IPS DF 6.9 (cell line): ENCODE measurements at regions not wholly inside any gene's neighbourhood (a gene's known extent, or its start where the extent isn't known, plus 50 kb on each side); places are given as distances from the start of the nearest gene placed in this dataset.

Source experiments
- DNase-seq: peaks from one replicate; pipeline ENCODE4 v3.0.0-alpha.2; 2013; ENCODE audit warnings: low read depth, low spot score
- H3K27ac ChIP-seq: one replicate; pipeline ENCODE4 v1.5.1; 2013; ENCODE audit warnings: low read length, control low read depth
- H3K27me3 ChIP-seq: 2 replicates; pipeline ENCODE4 v1.6.1; 2013; ENCODE audit warnings: mild to moderate bottlenecking, low read length; ENCODE audit not compliant: control insufficient read depth, insufficient read depth
- H3K36me3 ChIP-seq: 2 replicates; pipeline ENCODE4 v1.6.1; 2013; ENCODE audit warnings: low read length; ENCODE audit not compliant: control insufficient read depth, insufficient read depth
- H3K4me1 ChIP-seq: 2 replicates; pipeline ENCODE4 v1.6.1; 2013; ENCODE audit warnings: low read length; ENCODE audit not compliant: control insufficient read depth, insufficient read depth
- H3K4me3 ChIP-seq: 2 replicates; pipeline ENCODE4 v1.5.1; 2013; ENCODE audit warnings: mild to moderate bottlenecking, low read length
- H3K9me3 ChIP-seq: 2 replicates; pipeline ENCODE4 v1.6.1; 2013; ENCODE audit warnings: low read length, inconsistent platforms; ENCODE audit not compliant: control insufficient read depth, insufficient read depth
- WGBS: extraction: QIAGEN DNeasy Blood & Tissue Kit; methylation state at CpG from one replicate; pipeline ENCODE4 v1.1.7; 2013; ENCODE audit warnings: mixed read lengths, missing lambda C conversion rate; ENCODE audit not compliant: insufficient read length, insufficient coverage; 5-methylcytosine and 5-hydroxymethylcytosine counted together

DNA sequence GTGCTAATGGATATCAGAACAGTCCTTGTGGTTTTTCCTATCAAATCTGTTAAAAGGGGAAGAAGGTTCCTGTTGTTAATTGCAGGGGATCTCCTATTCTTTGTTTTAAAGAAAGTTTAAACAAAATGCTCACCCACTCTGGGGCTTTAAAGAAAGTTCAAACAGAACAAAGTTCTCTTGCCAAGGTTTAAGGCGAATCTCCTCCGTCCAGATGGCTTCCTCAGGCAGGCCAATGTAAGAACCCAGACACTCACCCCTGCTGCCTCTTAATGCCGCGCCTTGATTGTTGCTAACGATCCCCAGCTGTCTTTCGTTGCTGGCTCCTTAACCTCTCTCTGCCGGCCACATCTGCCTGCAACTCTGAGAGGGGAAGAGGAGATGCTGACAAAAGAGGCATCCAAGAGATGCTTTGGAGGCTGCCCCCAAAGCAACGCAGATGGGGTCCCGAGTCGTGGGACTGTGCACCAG lies 235.0 kb upstream of the PRDM1 start:
- Histone ChIP-seq H3K27me3 (no peaks in the 10 kb centered on the region), H3K9me3 (no peaks in the 10 kb centered on the region), H3K4me3 (no peak overlapping the region), H3K36me3 (no peaks in the 10 kb centered on the region), H3K4me1 (no peaks in the 10 kb centered on the region), H3K27ac (no peak overlapping the region)
- no CpG with 5 or more reads among the region's 10 CpGs for WGBS
- no peak for DNase-seq

DNA sequence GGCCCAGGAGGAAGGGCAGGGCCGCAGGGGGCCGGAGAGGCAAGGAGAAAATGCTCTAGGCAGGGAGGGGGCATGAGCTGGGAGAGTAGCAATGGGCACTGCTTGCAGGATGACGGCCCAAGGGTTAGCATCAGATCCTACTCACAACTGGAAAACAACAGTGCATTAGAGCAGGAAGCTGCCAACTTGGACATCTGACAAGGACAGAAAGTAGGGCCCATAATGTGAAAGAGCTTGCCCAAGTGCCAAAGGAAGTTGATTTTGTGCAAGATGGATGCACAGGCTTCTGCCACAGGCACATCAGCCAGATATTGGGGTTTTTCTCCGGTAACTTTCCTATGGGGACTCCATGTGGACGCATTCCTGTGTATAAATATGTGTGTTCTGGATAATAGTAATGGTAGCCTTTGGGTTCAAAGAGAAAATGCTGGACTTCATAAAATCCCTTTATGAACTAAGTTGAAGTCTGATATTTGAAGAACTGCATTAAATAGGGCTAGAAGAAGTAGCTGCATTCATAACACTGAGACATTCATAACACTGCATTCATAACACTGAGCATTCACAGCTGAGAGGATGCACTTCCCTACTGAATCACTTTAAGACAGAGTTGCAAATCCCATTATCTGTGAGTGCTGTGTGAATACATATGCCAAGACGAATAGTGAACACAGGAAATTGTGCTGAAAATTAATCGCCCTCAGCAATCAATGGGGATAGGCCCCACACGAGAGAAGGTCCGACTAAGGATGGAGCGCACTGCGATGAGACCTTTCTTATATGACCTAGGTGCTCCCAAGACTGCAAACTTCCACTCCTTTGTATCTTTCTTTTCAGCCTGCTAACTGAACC lies 235.6 kb upstream of the PRDM1 start:
- Histone ChIP-seq H3K4me3 (no peak overlapping the region), H3K4me1 (no peaks in the 10 kb centered on the region), H3K9me3 (no peaks in the 10 kb centered on the region), H3K27ac (no peak overlapping the region), H3K27me3 (no peaks in the 10 kb centered on the region), H3K36me3 (no peaks in the 10 kb centered on the region)
- no CpG with 5 or more reads among the region's 11 CpGs for WGBS
- DNase-seq, result no peak

DNA sequence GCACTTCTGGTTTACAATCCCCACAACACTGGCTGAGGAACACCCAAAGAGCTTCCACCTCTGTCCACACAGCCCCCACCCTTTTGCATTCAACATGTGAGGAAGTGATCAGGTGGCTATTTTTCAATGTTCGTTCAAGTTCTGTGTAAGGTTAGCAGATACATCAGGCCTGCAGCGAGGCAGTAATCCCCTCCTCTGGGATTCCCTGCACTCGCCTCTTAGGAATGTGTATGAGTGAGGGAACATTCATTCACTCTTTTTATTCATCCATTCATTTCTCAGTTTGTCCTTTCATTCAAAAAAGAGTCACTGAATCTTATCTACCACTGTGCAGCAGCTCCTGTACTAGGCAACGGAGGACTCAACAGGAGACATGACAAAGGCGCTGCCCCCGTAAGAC lies 236.4 kb upstream of the PRDM1 start:
- H3K27me3 ChIP-seq, result no peaks in the 10 kb centered on the region
- no peaks in the 10 kb centered on the region for H3K9me3 ChIP-seq
- no CpG with 5 or more reads among the region's 6 CpGs for WGBS
- no peak overlapping the region for H3K4me3 ChIP-seq
- no peak for DNase-seq
- no peaks in the 10 kb centered on the region for H3K4me1 ChIP-seq
- no peaks in the 10 kb centered on the region for H3K36me3 ChIP-seq
- H3K27ac ChIP-seq, result no peak overlapping the region

DNA sequence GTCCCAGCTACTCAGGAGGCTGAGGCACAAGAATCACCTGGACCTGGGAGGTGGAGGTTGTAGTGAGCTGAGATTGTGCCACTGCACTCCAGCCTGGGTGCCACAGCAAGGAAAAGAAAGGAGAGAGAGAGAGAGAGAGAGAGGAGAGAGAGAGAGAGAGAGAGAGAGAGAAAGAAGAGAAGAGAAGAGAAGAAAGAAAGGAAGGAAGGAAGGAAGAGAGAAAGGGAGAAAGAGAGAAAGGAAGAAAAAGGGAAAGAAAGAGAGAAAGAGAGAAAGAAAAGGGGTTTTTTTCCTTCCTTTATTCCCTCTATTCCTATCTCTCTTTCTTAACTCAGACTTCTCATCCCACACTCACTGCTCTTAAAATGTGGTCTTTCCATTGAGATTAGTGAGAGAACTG lies 238.7 kb upstream of the PRDM1 start:
- no peaks in the 10 kb centered on the region for H3K36me3 ChIP-seq
- no peak overlapping the region for H3K27ac ChIP-seq
- DNase-seq, result no peak

DNA sequence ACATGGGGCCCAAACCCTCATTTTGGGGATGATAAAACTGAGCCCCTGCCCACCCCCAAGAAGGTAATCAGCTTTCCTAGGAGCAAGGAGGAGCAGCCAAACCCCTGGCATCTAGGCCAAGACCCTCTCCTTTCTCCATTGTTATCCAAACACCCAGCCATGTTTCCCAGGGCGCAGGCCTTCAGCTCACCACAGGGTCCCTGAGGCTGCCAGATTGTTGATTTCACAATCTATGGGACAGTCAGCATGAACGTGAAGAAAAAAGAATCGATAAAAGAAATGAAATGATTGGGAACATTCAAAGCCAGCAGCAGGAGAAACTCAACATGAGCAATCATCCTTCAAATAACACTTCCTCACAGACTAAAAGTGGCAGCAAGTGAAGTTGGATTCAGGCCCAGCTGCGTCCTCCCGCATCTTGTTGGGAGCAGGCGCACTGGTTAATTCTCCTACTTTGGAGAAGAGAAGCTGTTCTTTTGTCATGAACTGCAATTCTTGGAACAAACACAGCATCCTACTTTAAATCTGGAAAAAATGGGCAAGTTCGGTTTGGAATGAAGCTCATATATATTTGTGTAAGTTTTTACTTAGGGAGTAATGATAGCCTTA lies 241.8 kb upstream of the PRDM1 start:
- DNase-seq, result no peak
- Histone ChIP-seq H3K27me3 (no peaks in the 10 kb centered on the region), H3K27ac (no peak overlapping the region), H3K4me1 (no peaks in the 10 kb centered on the region), H3K9me3 (no peaks in the 10 kb centered on the region), H3K4me3 (no peak overlapping the region), H3K36me3 (no peaks in the 10 kb centered on the region)
- no CpG with 5 or more reads among the region's 7 CpGs for WGBS

More for the DNA sequence above, 238.7 kb upstream of the PRDM1 start:
- Histone ChIP-seq H3K27me3 (no peaks in the 10 kb centered on the region), H3K4me3 (no peak overlapping the region), H3K4me1 (no peaks in the 10 kb centered on the region), H3K9me3 (no peaks in the 10 kb centered on the region)

DNA sequence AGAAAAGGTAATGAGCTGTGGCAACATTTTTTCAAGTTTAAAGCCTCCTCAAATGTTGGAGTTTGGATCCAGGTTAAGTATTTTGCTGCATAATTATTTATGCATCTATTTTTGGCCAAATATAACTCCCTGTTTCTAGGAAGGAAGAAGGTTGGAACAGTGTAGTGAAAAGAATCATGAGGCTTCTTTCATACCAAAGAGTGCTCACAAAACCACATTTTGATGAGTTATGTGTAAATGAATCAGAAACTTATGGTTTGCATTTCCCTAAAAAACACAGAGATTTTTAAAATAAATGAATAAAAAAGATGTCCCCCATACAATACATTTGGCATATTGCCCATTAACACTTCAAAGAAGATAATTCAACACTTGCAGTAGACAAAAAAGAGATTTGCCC lies 246.9 kb upstream of the PRDM1 start:
- Histone ChIP-seq H3K4me1 (no peaks in the 10 kb centered on the region), H3K4me3 (no peak overlapping the region), H3K27me3 (no peaks in the 10 kb centered on the region), H3K36me3 (no peaks in the 10 kb centered on the region), H3K9me3 (no peaks in the 10 kb centered on the region), H3K27ac (no peak overlapping the region)
- DNase-seq, result no peak

DNA sequence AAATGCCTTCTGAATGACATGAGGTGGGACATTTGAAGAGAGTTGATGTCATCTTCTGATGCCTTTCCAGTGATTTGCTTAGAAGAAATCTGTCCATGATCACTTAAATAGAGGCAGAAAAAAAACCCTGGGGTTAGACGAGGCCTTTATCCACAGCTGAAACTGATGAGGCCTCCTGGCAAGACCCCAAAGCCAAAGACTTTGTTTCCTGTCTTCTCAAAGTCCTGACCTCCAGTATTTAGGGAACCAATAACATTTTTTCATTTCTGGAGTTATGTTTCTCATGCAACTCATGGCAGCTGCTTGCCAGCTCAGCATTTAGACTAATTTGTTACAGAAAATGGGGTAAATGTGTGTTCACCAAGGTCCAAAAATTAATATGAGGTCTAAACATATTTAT lies 248.0 kb upstream of the PRDM1 start:
- H3K27ac ChIP-seq, result no peak overlapping the region
- H3K9me3 ChIP-seq, result no peaks in the 10 kb centered on the region
- H3K36me3 ChIP-seq, result no peaks in the 10 kb centered on the region
- no peak overlapping the region for H3K4me3 ChIP-seq
- WGBS, result no CpG with 5 or more reads among the region's 1 CpG
- H3K27me3 ChIP-seq, result no peaks in the 10 kb centered on the region
- no peak for DNase-seq
- H3K4me1 ChIP-seq, result no peaks in the 10 kb centered on the region

DNA sequence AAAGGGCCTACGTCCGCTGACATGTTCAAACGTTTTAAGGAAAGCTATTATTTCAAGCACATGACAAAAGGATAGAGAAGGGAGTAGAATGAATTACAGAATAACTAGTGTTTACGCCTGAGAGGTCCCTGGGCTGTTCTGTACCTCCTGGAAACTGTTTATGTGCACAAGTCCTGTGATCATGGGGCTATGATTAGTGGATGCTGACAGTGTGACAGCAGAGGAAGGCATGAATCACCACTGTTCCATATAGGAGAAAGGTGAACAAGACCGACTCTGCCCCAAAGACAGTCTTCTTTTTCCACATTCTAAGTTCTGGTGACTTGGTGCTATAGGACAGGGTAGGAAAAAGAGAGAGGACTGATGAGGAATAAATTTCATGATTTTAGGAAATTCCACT lies 249.2 kb upstream of the PRDM1 start:
- Histone ChIP-seq H3K4me3 (no peak overlapping the region), H3K4me1 (no peaks in the 10 kb centered on the region), H3K36me3 (no peaks in the 10 kb centered on the region), H3K27ac (no peak overlapping the region), H3K27me3 (no peaks in the 10 kb centered on the region), H3K9me3 (no peaks in the 10 kb centered on the region)
- no peak for DNase-seq
- WGBS, result no CpG with 5 or more reads among the region's 5 CpGs

DNA sequence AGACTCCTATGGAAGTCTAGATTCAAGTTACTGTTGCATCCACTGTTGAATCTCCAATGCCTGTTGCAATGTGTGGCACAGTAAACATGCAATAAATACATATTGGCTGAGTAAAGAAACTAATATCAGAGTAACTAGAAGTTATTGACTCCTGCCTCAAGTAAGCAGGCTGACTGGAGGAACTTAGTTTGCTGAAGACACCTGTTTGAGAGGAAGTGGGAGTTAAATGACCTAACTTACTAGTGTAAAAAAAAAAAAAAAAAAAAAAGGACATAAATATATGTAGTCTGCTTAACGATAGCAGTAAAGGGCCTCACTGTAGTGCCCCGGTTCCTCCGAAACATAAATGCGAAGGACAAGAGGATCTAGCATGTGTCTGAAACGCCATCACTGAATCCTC lies 249.8 kb upstream of the PRDM1 start:
- no peaks in the 10 kb centered on the region for H3K36me3 ChIP-seq
- H3K27me3 ChIP-seq, result no peaks in the 10 kb centered on the region
- no peak for DNase-seq
- H3K4me1 ChIP-seq, result no peaks in the 10 kb centered on the region
- H3K9me3 ChIP-seq, result no peaks in the 10 kb centered on the region
- H3K4me3 ChIP-seq, result no peak overlapping the region
- H3K27ac ChIP-seq, result no peak overlapping the region
- WGBS, result no CpG with 5 or more reads among the region's 5 CpGs

DNA sequence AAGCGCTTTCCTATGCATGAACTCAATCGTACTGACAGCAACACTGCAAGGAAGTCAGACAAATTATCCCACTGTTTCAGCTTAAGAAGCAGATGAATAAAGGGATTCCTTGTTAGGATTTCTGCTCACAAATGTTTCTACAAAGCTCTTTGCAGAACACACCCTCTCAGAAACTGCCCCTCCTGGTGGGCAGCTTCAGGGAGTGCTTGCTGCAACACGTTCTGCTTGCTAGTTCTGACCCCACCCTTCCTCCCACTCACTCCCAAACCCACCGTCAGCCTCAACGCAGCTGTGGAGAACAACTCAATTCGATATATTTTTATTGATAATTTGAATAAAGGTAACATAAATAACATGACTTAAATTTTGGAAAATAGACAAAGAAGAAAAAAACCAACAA lies 250.8 kb upstream of the PRDM1 start:
- Histone ChIP-seq H3K36me3 (no peaks in the 10 kb centered on the region), H3K27ac (no peak overlapping the region), H3K27me3 (no peaks in the 10 kb centered on the region), H3K4me3 (no peak overlapping the region), H3K4me1 (no peaks in the 10 kb centered on the region), H3K9me3 (no peaks in the 10 kb centered on the region)
- WGBS, result no CpG with 5 or more reads among the region's 6 CpGs
- peak; percentile 35 for DNase-seq
